ENCODE measurements at regions not wholly inside any gene's neighbourhood (a gene's known extent, or its start where the extent isn't known, plus 50 kb on each side); places are given as distances from the start of the nearest gene placed in this dataset.

- TF ChIP-seq ZBTB40 (IDR thresholded peaks at IDR 0.05; ENCODE audit: borderline replicate concordance) (no peak), TARDBP (IDR thresholded peaks at IDR 0.05; ENCODE audit: borderline replicate concordance) (no peak), POLR2AphosphoS2 (IDR thresholded peaks at IDR 0.05; ENCODE audit: low read depth, low read length) (no peak), ZZZ3 (IDR thresholded peaks at IDR 0.05; ENCODE audit: control insufficient read depth, insufficient read length, low read depth) (no peak), JUNB (IDR thresholded peaks at IDR 0.05) (no peak), RBBP5 (conservative IDR thresholded peaks at IDR 0.05) (no peak), PML (IDR thresholded peaks at IDR 0.05; ENCODE audit: low read length) (no peak), BMI1 (IDR thresholded peaks at IDR 0.05; ENCODE audit: borderline replicate concordance) (no peak), EGR1 (IDR thresholded peaks at IDR 0.05; ENCODE audit: borderline replicate concordance in 1 of 2, low read depth in 2 of 2, low read length in 2 of 2) (no peak)
- TF ChIP-seq, protein P1, sequence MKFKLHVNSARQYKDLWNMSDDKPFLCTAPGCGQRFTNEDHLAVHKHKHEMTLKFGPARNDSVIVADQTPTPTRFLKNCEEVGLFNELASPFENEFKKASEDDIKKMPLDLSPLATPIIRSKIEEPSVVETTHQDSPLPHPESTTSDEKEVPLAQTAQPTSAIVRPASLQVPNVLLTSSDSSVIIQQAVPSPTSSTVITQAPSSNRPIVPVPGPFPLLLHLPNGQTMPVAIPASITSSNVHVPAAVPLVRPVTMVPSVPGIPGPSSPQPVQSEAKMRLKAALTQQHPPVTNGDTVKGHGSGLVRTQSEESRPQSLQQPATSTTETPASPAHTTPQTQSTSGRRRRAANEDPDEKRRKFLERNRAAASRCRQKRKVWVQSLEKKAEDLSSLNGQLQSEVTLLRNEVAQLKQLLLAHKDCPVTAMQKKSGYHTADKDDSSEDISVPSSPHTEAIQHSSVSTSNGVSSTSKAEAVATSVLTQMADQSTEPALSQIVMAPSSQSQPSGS (IDR thresholded peaks at IDR 0.05; ENCODE audit: low read length) = no peak
Measured at GRCh38 chr18:41484069-41484468, 471.0 kb upstream of the PIK3C3 start (continued).

Measured in GM12878 (cell line).